IPS-20b (cell line): ENCODE measurements at regions not wholly inside any gene's neighbourhood (a gene's known extent, or its start where the extent isn't known, plus 50 kb on each side); places are given as distances from the start of the nearest gene placed in this dataset.

ENCODE experiments used
- H3K27ac ChIP-seq: one replicate; pipeline ENCODE4 v1.5.1; 2013; ENCODE audit warnings: low read length
- H3K27me3 ChIP-seq: 2 replicates; pipeline ENCODE4 v1.6.1; 2013; ENCODE audit warnings: mild to moderate bottlenecking, low read length, inconsistent platforms; ENCODE audit not compliant: insufficient read depth
- H3K36me3 ChIP-seq: 2 replicates; pipeline ENCODE4 v1.6.1; 2013; ENCODE audit warnings: low read depth, mild to moderate bottlenecking, inconsistent platforms, low read length, moderate library complexity; ENCODE audit not compliant: insufficient read depth
- H3K4me1 ChIP-seq: 2 replicates; pipeline ENCODE4 v1.6.1; 2013; ENCODE audit warnings: mild to moderate bottlenecking, control low read depth, inconsistent platforms, low read length, moderate library complexity; ENCODE audit not compliant: insufficient read depth
- H3K4me3 ChIP-seq: 2 replicates; pipeline ENCODE4 v1.5.1; 2013; ENCODE audit warnings: mild to moderate bottlenecking, low read length, inconsistent platforms
- H3K9ac ChIP-seq: 2 replicates; pipeline ENCODE4 v1.6.1; 2013; ENCODE audit warnings: low read depth, mild to moderate bottlenecking, inconsistent platforms, low read length, moderate library complexity
- H3K9me3 ChIP-seq: 2 replicates; pipeline ENCODE4 v1.6.1; 2013; ENCODE audit warnings: mild to moderate bottlenecking, low read depth, low read length, inconsistent platforms; ENCODE audit not compliant: insufficient read depth

DNA sequence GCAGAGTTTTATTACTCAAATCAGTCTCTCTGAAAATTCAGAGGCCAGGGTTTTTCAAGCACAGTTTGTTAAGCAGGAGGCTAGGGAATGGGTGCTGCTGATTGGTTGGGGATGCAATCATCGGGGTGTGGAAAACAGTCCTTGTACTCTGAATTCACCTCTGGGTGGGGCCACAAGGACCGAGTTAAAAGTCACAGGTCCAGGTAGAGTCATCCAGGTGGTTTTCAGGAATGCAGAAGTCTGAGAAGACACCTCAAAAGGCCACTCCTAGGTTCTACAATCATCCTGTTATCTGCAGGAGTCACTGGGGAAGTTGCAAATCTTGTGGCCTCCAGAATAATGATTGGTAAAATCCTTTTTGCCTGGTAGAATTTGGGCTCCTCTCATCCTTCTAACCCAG lies 371.2 kb upstream of the SULF2 start:
- H3K27me3 ChIP-seq, result no peaks in the 10 kb centered on the region
- no peaks in the 10 kb centered on the region for H3K36me3 ChIP-seq
- peaks cover 12% of the 10 kb centered on the region for H3K9me3 ChIP-seq
- no peak overlapping the region for H3K4me3 ChIP-seq
- H3K9ac ChIP-seq, result no peak overlapping the region
- H3K4me1 ChIP-seq, result peaks cover 6% of the 10 kb centered on the region; the same call in 1 of the 2 replicates
- no peak overlapping the region for H3K27ac ChIP-seq

DNA sequence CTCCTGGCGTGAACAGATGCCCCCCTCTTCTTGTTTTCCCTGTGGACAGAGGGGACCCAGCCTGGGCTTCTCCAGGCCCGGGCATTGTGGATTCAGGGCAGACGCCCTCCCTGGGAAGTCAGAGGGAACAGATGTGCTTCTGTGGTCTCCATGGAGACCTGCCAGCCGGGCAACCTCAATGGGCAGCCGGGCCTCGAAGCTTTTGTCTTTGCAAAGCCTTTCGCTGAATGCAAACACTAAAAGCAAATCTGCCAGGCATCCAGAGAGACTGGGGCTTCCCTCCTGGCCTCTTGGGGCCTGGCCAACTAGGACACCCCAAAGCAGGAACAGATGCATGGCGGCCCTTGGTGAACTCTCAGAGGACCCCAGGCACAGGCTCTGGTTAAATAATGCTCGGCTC lies 370.0 kb upstream of the SULF2 start:
- no peak overlapping the region for H3K27ac ChIP-seq

DNA sequence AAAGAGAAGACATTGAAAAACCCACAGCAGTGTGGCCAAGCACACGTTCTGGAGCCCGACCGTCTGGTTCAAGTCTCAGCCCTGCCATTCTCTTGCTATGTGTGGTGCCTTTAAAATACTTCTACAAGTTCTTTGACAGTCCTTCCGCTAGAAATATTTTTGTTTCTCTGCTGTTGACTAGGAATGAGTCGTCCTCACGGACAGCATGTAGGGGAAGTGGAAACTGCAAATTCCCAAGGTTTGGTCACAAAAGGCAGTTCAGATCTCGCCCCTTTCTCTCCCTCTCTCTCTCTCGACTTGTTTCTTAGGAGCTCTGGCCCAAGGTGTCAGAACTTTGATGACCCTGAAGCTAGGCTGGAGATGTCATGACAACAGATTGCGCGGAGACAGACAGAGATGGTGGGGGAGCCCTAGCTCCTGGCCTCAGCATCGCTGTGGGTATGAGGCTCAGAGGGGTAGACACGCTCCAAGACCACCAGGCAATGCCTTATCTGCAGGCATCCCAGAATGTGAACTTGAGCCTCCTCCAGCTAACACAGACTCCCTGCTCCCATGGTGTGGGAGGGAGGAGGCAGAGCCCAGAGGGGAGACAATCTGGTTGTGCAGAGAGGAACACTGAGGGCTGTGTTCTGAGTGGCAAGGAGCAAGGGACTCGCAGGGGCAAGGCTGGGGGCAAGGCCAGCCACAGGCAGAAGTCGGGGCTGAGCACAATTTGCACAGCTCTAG lies 368.9 kb upstream of the SULF2 start:
- H3K9me3 ChIP-seq, result peaks cover 12% of the 10 kb centered on the region

More for the DNA sequence above, 370.0 kb upstream of the SULF2 start:
- no peaks in the 10 kb centered on the region for H3K27me3 ChIP-seq
- H3K36me3 ChIP-seq, result no peaks in the 10 kb centered on the region
- H3K9me3 ChIP-seq, result peaks cover 12% of the 10 kb centered on the region
- peaks cover 8% of the 10 kb centered on the region; the same call in 1 of the 2 replicates for H3K4me1 ChIP-seq
- H3K9ac ChIP-seq, result no peak overlapping the region
- H3K4me3 ChIP-seq, result no peak overlapping the region

DNA sequence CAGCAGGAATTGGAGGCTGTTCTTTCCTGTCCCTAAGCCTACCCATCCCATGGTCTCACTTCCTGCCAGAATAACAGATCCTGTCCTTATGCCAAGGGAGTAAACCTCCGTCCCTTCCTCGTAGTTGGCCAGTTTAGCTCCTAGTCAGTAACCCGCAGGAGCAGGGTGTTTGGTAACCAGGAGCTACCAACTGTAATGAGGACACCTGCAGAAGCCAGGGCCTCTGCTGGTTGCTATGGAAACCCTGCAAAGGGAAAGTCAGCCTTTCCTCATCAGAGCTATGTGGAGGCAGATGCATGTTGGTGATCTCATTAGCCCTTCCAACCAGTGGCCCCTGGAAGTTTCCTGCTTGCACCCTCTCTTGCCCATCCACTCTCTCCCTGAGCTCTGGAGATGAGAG lies 368.2 kb upstream of the SULF2 start:
- Histone ChIP-seq H3K9ac (no peak overlapping the region), H3K4me3 (no peak overlapping the region), H3K4me1 (peaks cover 8% of the 10 kb centered on the region; the same call in 1 of the 2 replicates), H3K9me3 (peaks cover 12% of the 10 kb centered on the region), H3K36me3 (no peaks in the 10 kb centered on the region), H3K27me3 (no peaks in the 10 kb centered on the region), H3K27ac (no peak overlapping the region)

More for the DNA sequence above, 368.9 kb upstream of the SULF2 start:
- H3K4me3 ChIP-seq, result no peak overlapping the region
- no peak overlapping the region for H3K27ac ChIP-seq
- no peaks in the 10 kb centered on the region for H3K27me3 ChIP-seq
- H3K4me1 ChIP-seq, result peaks cover 8% of the 10 kb centered on the region; the same call in 1 of the 2 replicates
- no peaks in the 10 kb centered on the region for H3K36me3 ChIP-seq
- H3K9ac ChIP-seq, result no peak overlapping the region

DNA sequence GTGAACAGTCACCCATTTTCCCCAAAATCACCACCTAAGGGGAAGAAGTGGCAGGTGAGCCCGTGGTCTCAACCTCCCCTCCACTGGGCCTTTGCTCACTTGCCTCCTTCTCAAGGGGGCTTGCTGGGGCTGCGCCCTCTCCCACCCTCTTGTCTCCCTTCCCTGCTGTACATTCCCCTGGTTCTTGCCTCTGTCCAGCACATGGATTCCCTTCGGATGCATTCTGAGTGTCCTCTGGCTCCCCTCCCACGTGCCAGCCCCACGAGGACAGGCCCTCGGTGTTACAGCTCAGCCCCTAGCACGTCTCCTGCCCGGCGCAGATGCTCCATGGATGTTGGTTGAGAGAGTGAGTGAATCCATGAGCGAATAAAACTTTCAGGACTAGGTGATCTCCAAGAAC lies 367.8 kb upstream of the SULF2 start:
- H3K4me3 ChIP-seq, result no peak overlapping the region
- H3K9ac ChIP-seq, result no peak overlapping the region
- no peak overlapping the region for H3K27ac ChIP-seq
- H3K9me3 ChIP-seq, result peaks cover 12% of the 10 kb centered on the region
- no peaks in the 10 kb centered on the region for H3K27me3 ChIP-seq
- H3K4me1 ChIP-seq, result peaks cover 8% of the 10 kb centered on the region; the same call in 1 of the 2 replicates
- H3K36me3 ChIP-seq, result no peaks in the 10 kb centered on the region

DNA sequence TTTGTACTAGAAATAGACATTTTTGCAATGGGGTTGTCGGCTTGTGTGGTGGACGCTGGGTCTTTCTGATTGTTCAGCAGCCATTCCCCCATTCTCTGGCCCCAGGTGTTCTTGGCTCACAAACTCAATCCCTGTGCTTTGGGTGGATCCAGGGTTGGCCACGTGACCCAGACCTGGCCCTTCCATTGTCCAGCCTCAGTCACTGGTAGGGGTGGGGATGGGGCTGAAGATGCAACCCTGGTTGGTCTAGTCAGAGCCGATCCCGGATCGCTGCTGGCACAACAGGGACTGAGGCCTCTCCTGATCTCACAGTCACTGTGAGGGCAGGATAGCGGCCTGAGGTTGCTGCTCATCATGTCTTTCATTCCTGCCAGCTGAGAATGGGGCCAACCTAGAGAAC lies 365.3 kb upstream of the SULF2 start:
- no peak overlapping the region for H3K4me3 ChIP-seq
- no peaks in the 10 kb centered on the region for H3K36me3 ChIP-seq
- H3K27me3 ChIP-seq, result no peaks in the 10 kb centered on the region
- peaks cover 1% of the 10 kb centered on the region; the same call in 1 of the 2 replicates for H3K9me3 ChIP-seq
- peaks cover 8% of the 10 kb centered on the region; the same call in 1 of the 2 replicates for H3K4me1 ChIP-seq
- no peak overlapping the region for H3K27ac ChIP-seq
- H3K9ac ChIP-seq, result no peak overlapping the region

DNA sequence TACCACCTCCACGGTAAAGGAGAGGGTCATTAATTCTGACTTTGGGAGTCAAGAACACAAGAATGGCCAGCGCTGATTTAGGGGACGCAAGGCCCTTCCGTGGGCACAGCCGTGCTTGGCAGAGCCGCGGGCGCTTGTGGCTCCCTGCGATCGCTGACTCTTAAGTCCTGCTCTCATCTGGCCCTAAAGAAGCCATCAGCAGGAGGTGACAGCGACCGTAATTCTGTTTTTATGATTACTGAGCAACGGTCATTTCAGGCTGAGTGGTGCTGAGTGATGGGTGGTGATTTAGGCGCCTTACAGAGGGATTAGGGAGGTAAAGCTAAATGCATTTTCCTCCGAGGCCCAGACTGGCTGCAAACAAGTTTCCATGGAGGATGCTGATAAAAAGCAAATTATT lies 364.6 kb upstream of the SULF2 start:
- no peak overlapping the region for H3K4me3 ChIP-seq
- H3K9me3 ChIP-seq, result no peaks in the 10 kb centered on the region
- H3K36me3 ChIP-seq, result no peaks in the 10 kb centered on the region
- H3K27ac ChIP-seq, result no peak overlapping the region
- peaks cover 8% of the 10 kb centered on the region; the same call in 1 of the 2 replicates for H3K4me1 ChIP-seq
- no peak overlapping the region for H3K9ac ChIP-seq
- H3K27me3 ChIP-seq, result no peaks in the 10 kb centered on the region

DNA sequence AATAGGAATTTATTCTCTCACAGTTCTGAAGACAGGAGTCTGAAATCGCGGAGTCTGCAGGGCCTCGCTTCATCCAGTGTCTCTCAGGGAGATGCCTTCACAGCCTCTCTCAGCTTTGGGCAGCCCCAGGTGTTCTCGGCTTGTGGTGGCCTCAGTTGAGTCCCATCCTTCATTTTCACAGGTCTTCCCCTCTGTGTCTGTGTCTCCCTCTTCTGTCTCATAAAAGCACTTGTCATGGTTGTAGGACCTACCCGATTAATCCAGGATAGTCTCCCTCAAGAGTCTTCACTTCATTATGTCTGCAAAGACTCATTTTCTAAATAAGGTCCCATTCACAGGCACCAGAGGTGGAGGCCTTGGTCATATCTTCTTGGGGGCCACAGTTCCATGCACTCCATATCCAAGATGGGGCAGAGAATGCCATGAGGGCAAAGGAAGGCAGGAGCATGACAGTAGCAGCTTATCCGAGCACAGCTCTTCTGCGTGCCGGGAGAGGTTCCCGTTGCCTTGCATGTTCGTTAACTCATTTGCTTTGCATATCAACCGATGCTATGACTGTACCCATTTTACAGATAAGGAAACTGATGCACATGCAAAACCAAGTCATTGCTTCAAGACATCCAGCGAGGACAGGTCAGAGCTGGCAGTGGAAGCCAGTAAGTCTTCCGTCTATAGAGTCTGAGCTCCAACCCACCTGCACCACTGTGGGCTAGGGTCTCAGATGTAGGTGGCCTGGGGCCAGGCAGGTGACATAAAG lies 363.8 kb upstream of the SULF2 start:
- H3K4me3 ChIP-seq, result no peak overlapping the region
- no peak overlapping the region for H3K9ac ChIP-seq
- no peaks in the 10 kb centered on the region for H3K36me3 ChIP-seq
- no peak overlapping the region for H3K27ac ChIP-seq
- peaks cover 8% of the 10 kb centered on the region; the same call in 1 of the 2 replicates for H3K4me1 ChIP-seq
- H3K27me3 ChIP-seq, result no peaks in the 10 kb centered on the region
- no peaks in the 10 kb centered on the region for H3K9me3 ChIP-seq

DNA sequence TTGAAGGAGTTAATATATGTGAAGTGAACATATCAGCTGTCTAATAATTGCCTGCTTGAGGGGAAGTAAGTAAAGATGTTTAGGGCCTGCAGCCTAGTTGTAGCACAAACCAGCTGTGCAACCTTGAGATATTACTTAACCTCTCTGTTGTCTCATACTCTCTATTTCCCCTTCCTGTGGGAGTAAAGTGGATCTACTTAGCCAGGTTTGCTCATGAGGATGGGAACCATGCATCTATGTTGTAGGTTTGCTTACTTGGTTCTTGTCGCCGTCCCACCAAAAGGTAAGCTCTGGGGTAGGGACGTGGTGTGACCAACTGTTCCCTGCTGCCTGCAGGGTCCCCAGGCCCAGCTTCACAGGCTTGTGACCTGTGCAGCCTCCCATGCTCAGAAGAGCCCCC lies 362.7 kb upstream of the SULF2 start:
- H3K4me1 ChIP-seq, result peaks cover 8% of the 10 kb centered on the region; the same call in 1 of the 2 replicates
- no peak overlapping the region for H3K4me3 ChIP-seq
- H3K27me3 ChIP-seq, result no peaks in the 10 kb centered on the region
- H3K27ac ChIP-seq, result no peak overlapping the region
- no peak overlapping the region for H3K9ac ChIP-seq
- H3K9me3 ChIP-seq, result no peaks in the 10 kb centered on the region
- no peaks in the 10 kb centered on the region for H3K36me3 ChIP-seq

DNA sequence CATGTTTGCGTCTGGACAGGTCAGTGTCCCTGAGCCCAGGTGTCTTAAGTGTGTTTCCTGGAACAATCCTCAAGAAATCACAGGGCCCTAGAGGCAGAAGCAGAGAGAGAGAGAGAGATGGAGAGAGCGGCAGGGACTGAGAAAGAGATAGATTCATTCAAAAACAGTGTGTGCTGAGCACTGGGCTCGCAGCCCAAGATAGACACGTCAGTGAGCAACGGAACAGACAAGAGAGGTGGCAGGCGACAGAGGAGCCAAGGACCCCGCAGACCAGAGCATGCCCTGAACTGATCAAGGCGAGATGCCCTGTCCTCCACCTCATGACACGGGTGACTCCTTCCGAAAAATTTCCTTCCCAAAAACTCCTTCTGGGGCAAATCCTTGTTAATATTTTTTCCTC lies 362.0 kb upstream of the SULF2 start:
- Histone ChIP-seq H3K9ac (no peak overlapping the region), H3K9me3 (no peaks in the 10 kb centered on the region), H3K36me3 (no peaks in the 10 kb centered on the region), H3K27ac (no peak overlapping the region), H3K27me3 (no peaks in the 10 kb centered on the region), H3K4me1 (peaks cover 8% of the 10 kb centered on the region; the same call in 1 of the 2 replicates), H3K4me3 (no peak overlapping the region)

DNA sequence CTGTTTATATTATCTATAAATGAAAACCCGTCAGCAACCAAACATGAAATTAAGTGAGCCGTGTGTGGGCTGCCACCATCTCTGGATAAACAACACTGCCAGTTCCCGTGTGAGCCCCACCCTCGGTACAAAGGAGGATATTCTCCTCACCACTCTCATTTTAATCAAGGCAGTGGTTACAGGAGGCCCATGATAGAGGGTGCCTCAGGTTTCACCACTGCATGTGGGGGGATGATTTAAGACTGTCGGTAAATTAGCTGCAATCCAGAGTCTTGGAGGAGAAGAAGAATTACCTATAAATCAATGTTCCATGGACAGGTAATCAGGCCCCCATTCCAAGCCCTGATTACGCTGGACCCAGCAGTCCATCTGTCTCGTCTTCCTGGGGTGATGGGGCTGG lies 361.6 kb upstream of the SULF2 start:
- Histone ChIP-seq H3K27me3 (no peaks in the 10 kb centered on the region), H3K9me3 (no peaks in the 10 kb centered on the region), H3K9ac (no peak overlapping the region), H3K4me3 (no peak overlapping the region), H3K4me1 (peaks cover 6% of the 10 kb centered on the region; the same call in 1 of the 2 replicates), H3K27ac (no peak overlapping the region), H3K36me3 (no peaks in the 10 kb centered on the region)

DNA sequence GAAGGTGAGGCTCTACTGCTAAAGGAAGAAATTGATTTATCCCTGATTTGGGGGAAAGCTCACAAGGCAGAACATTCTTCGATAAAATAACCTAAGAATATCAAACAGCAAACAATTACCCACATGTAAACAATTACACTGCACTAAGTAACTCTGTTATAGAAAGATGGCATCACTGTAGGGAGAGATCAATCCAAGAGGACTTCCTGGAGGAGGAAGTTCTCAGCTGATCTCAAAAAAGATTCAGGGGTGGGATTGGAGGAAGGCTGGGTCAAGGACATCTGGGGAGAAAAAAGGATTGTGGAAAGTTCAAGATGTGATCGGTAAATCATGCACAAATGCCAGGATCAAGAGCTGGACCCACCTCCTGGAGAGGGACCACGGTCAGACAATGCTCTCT lies 361.0 kb upstream of the SULF2 start:
- Histone ChIP-seq H3K4me1 (no peaks in the 10 kb centered on the region; the same call in 1 of the 2 replicates), H3K36me3 (no peaks in the 10 kb centered on the region), H3K27me3 (no peaks in the 10 kb centered on the region), H3K9ac (no peak overlapping the region), H3K27ac (no peak overlapping the region), H3K9me3 (peaks cover 5% of the 10 kb centered on the region), H3K4me3 (no peak overlapping the region)
